Esophagus squamous epithelium (tissue), 4 donors: ENCODE measurements at regions not wholly inside any gene's neighbourhood (a gene's known extent, or its start where the extent isn't known, plus 50 kb on each side); places are given as distances from the start of the nearest gene placed in this dataset.
"Not testable (repeated sequence)": the region's sequence is repeated elsewhere in the genome, so short reads cannot be mapped to it uniquely, and the experiment has no call there.

Experiments
- CTCF ChIP-seq, 6 experiments: fragments of 450-650 bp in 4 of 6; fragments of 200-600 bp in 2 of 6; sonication (generic) in 2 of 6; IDR thresholded peaks; one replicate each; pipeline ENCODE4 v1.5.1; 2016 to 2019; ENCODE audit warnings: antibody characterized with exemption in 6 of 6, mild to moderate bottlenecking in 4 of 6, moderate library complexity in 4 of 6
- POLR2A ChIP-seq, 4 donors: fragments of 450-650 bp; IDR thresholded peaks; one replicate each; pipeline ENCODE4 v1.6.1; 2017; ENCODE audit warnings: antibody characterized with exemption in 4 of 4, mild to moderate bottlenecking in 4 of 4, moderate library complexity in 3 of 4

GRCh38 chr2:236489083-236489482 lies 80.5 kb upstream of the ACKR3 start:
- TF ChIP-seq CTCF, POLR2A (IDR thresholded peaks at IDR 0.05): not testable (repeated sequence)
